ENCODE measurements at regions not wholly inside any gene's neighbourhood (a gene's known extent, or its start where the extent isn't known, plus 50 kb on each side); places are given as distances from the start of the nearest gene placed in this dataset.
"Not testable (repeated sequence)": the region's sequence is repeated elsewhere in the genome, so short reads cannot be mapped to it uniquely, and the experiment has no call there.

DNA sequence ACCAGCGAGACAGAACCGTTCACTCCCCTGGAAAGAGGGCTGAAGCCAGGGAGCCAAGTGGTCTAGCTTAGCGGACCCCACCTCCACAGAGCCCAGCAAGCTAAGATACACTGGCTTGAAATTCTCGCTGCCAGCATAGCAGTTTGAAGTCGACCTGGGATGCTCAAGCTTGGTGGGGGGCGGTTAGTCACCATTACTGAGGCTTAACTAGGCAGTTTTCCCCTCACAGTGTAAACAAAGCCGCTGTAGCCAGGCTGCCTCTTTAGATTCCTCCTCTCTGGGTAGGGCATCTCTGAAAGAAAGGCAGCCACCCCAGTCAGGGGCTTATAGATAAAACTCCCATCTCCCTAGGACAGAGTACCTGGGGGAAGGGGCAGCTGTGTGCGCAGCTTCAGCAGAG, 235.1 kb downstream of the CHRM2 start:
- not testable (repeated sequence) for DNase-seq (ENCODE audit: low spot score); H3K27ac ChIP-seq; H2AFZ ChIP-seq; H3K9me3 ChIP-seq (ENCODE audit: low read depth); H4K20me1 ChIP-seq (ENCODE audit: insufficient read depth, poor library complexity, severe bottlenecking); H3K36me3 ChIP-seq (replicated peaks; ENCODE audit: insufficient read depth, low read depth); H3K79me2 ChIP-seq; H3K4me2 ChIP-seq; H3K27me3 ChIP-seq; H3K4me3 ChIP-seq; H3K4me1 ChIP-seq (ENCODE audit: insufficient read depth); H3K9me2 ChIP-seq (replicated peaks; ENCODE audit: insufficient read depth)
- WGBS (ENCODE audit: low lambda C conversion rate, missing lambda C conversion rate) = 72% methylated on average over 8 of the region's 8 CpGs

DNA sequence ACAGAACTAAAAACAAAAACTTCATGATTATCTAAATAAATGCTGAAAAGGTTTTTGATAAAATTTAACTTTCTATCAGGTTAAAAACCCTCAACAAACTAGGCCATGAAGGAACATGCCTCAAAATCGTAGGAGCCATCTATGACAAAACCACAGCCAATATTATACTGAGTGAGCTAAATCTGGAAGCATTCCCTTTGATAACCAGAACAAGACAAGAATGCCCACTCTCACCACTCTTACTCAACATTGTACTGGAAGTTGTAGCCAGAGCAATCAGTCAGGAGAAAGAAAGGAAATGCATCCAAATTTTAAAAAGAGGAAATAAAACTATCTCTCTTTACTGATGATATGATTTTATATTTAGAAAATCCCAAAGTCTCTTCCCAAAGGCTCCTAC, 228.7 kb downstream of the CHRM2 start:
- no peaks in the 10 kb centered on the region for H3K9me2 ChIP-seq (replicated peaks; ENCODE audit: insufficient read depth)
- no peak overlapping the region for H3K27ac ChIP-seq
- H3K4me2 ChIP-seq = no peak overlapping the region
- H3K4me1 ChIP-seq (ENCODE audit: insufficient read depth) = no peaks in the 10 kb centered on the region
- TF ChIP-seq, protein P1, sequence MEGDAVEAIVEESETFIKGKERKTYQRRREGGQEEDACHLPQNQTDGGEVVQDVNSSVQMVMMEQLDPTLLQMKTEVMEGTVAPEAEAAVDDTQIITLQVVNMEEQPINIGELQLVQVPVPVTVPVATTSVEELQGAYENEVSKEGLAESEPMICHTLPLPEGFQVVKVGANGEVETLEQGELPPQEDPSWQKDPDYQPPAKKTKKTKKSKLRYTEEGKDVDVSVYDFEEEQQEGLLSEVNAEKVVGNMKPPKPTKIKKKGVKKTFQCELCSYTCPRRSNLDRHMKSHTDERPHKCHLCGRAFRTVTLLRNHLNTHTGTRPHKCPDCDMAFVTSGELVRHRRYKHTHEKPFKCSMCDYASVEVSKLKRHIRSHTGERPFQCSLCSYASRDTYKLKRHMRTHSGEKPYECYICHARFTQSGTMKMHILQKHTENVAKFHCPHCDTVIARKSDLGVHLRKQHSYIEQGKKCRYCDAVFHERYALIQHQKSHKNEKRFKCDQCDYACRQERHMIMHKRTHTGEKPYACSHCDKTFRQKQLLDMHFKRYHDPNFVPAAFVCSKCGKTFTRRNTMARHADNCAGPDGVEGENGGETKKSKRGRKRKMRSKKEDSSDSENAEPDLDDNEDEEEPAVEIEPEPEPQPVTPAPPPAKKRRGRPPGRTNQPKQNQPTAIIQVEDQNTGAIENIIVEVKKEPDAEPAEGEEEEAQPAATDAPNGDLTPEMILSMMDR (IDR thresholded peaks at IDR 0.05; ENCODE audit: poor library complexity) = no peak
- TF ChIP-seq EZH2 (IDR thresholded peaks at IDR 0.05; ENCODE audit: borderline replicate concordance) (no peak), EZH2phosphoT487 (IDR thresholded peaks at IDR 0.05; ENCODE audit: low read depth, severe bottlenecking, unreplicated experiment) (no peak)
- no peak for DNase-seq (ENCODE audit: low spot score)
- no peak overlapping the region for H3K4me3 ChIP-seq
- no peaks in the 10 kb centered on the region for H3K36me3 ChIP-seq (replicated peaks; ENCODE audit: insufficient read depth, low read depth)
- 76% methylated on average over 1 of the region's 1 CpG for WGBS (ENCODE audit: low lambda C conversion rate, missing lambda C conversion rate)
- H3K9me3 ChIP-seq (ENCODE audit: low read depth) = no peaks in the 10 kb centered on the region
- no peaks in the 10 kb centered on the region for H3K79me2 ChIP-seq
- no peaks in the 10 kb centered on the region for H4K20me1 ChIP-seq (ENCODE audit: insufficient read depth, poor library complexity, severe bottlenecking)
- H3K27me3 ChIP-seq = no peaks in the 10 kb centered on the region
- H2AFZ ChIP-seq = no peak overlapping the region

DNA sequence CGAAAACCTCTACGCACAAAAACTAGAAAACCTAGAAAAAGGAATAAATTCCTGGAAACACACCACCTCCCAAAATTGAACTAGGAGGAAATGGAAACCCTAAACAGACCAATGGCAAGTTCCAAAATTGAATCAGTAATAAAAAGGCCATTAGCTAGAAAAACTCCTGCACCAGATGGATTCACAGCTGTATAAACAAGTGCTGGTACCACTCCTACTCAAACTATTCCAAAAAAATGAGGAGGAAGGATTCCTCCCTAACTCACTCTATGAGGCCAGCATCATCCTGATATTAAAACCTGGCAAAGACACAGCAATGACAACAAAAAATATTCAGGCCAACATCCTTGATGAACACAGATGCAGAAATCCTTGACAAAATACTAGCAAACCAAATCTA, 228.2 kb downstream of the CHRM2 start:
- no peak for DNase-seq (ENCODE audit: low spot score)
- Histone ChIP-seq H2AFZ (no peak overlapping the region), H4K20me1 (ENCODE audit: insufficient read depth, poor library complexity, severe bottlenecking) (no peaks in the 10 kb centered on the region), H3K9me3 (ENCODE audit: low read depth) (no peaks in the 10 kb centered on the region), H3K27me3 (no peaks in the 10 kb centered on the region), H3K4me3 (no peak overlapping the region), H3K27ac (no peak overlapping the region), H3K79me2 (no peaks in the 10 kb centered on the region), H3K9me2 (replicated peaks; ENCODE audit: insufficient read depth) (no peaks in the 10 kb centered on the region), H3K36me3 (replicated peaks; ENCODE audit: insufficient read depth, low read depth) (no peaks in the 10 kb centered on the region), H3K4me1 (ENCODE audit: insufficient read depth) (no peaks in the 10 kb centered on the region), H3K4me2 (no peak overlapping the region)
- TF ChIP-seq, protein P1 (IDR thresholded peaks at IDR 0.05; ENCODE audit: poor library complexity) = no peak
- no peak for TF ChIP-seq EZH2phosphoT487 (IDR thresholded peaks at IDR 0.05; ENCODE audit: low read depth, severe bottlenecking, unreplicated experiment)
- TF ChIP-seq EZH2 (IDR thresholded peaks at IDR 0.05; ENCODE audit: borderline replicate concordance) = no peak
- WGBS (ENCODE audit: low lambda C conversion rate, missing lambda C conversion rate) = 92% methylated on average over 2 of the region's 2 CpGs

DNA sequence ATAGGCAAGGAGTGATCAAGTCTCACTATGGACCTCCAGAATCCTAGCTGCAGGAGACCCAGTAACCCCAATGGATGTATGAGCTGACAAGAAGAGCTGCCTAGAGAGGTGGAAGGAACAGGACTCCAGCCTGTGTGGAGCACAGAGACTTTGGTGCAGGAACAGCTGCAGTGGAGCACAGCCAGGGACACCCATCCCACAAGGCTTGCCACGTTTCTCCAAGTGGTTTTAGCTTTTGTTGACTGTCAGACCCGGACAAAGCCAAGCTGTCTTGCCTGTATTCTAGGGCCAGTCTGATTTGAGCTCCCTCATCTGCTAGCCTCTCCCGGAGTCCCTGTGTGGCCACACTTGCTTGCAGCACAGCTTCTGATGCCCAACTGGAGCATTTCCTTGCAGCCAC, 224.7 kb downstream of the CHRM2 start:
- H3K4me1 ChIP-seq (ENCODE audit: insufficient read depth) = no peaks in the 10 kb centered on the region
- H2AFZ ChIP-seq = no peak overlapping the region
- DNase-seq (ENCODE audit: low spot score) = no peak
- H3K4me3 ChIP-seq = no peak overlapping the region
- TF ChIP-seq EZH2 (IDR thresholded peaks at IDR 0.05; ENCODE audit: borderline replicate concordance) = no peak
- no peaks in the 10 kb centered on the region for H4K20me1 ChIP-seq (ENCODE audit: insufficient read depth, poor library complexity, severe bottlenecking)
- no peak overlapping the region for H3K27ac ChIP-seq
- H3K9me2 ChIP-seq (replicated peaks; ENCODE audit: insufficient read depth) = no peaks in the 10 kb centered on the region
- no peaks in the 10 kb centered on the region for H3K27me3 ChIP-seq
- no peaks in the 10 kb centered on the region for H3K36me3 ChIP-seq (replicated peaks; ENCODE audit: insufficient read depth, low read depth)
- no peaks in the 10 kb centered on the region for H3K79me2 ChIP-seq
- no peak overlapping the region for H3K4me2 ChIP-seq
- 91% methylated on average over 3 of the region's 3 CpGs for WGBS (ENCODE audit: low lambda C conversion rate, missing lambda C conversion rate)
- no peaks in the 10 kb centered on the region for H3K9me3 ChIP-seq (ENCODE audit: low read depth)

DNA sequence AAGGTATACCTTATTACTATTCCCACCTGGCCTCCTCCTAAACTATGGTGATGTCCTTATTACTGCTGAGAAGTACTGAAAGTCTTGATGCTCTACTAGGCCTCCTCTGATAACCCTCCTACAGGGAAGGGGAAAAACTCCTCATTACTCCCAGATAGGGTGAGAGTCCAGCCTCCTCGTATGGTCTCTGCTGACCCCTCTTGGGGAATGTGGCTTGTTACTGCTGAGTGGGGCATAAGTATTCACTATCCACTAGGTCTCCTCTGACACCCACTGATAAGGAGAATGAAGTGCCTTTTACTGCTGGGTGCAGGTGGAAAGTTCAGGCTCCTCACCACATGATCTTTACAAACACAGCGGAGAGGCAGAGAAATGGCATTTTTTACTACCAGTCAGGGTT, 222.9 kb downstream of the CHRM2 start:
- peak; percentile 67 for DNase-seq (ENCODE audit: low spot score)
- Histone ChIP-seq H3K27ac (no peak overlapping the region), H4K20me1 (ENCODE audit: insufficient read depth, poor library complexity, severe bottlenecking) (no peaks in the 10 kb centered on the region), H2AFZ (no peak overlapping the region), H3K4me3 (no peak overlapping the region), H3K4me1 (ENCODE audit: insufficient read depth) (no peaks in the 10 kb centered on the region), H3K9me2 (replicated peaks; ENCODE audit: insufficient read depth) (no peaks in the 10 kb centered on the region), H3K27me3 (no peaks in the 10 kb centered on the region), H3K36me3 (replicated peaks; ENCODE audit: insufficient read depth, low read depth) (no peaks in the 10 kb centered on the region), H3K79me2 (no peaks in the 10 kb centered on the region), H3K4me2 (no peak overlapping the region), H3K9me3 (ENCODE audit: low read depth) (no peaks in the 10 kb centered on the region)
- 28% methylated on average over 2 of the region's 2 CpGs for WGBS (ENCODE audit: low lambda C conversion rate, missing lambda C conversion rate)
- TF ChIP-seq, protein P1 (IDR thresholded peaks at IDR 0.05; ENCODE audit: poor library complexity) = peak; percentile 42
- no peak for TF ChIP-seq EZH2phosphoT487 (IDR thresholded peaks at IDR 0.05; ENCODE audit: low read depth, severe bottlenecking, unreplicated experiment)
